ENCODE measurements at regions not wholly inside any gene's neighbourhood (a gene's known extent, or its start where the extent isn't known, plus 50 kb on each side); places are given as distances from the start of the nearest gene placed in this dataset.
A peak's percentile ranks its signal among the peaks of the same experiment; 100 is the strongest.

GRCh38 chr7:16934722-16935340 is 53.0 kb upstream of the AGR3 start:
- no peak overlapping the region; the same call in 1 of the 2 replicates for H3K27ac ChIP-seq (ENCODE audit: low read depth, low read length)
- BruUV-seq (replicated peaks), result no TSS peak
- DNase-seq (ENCODE audit: low read depth, low spot score), result peak; percentile 48

DNA sequence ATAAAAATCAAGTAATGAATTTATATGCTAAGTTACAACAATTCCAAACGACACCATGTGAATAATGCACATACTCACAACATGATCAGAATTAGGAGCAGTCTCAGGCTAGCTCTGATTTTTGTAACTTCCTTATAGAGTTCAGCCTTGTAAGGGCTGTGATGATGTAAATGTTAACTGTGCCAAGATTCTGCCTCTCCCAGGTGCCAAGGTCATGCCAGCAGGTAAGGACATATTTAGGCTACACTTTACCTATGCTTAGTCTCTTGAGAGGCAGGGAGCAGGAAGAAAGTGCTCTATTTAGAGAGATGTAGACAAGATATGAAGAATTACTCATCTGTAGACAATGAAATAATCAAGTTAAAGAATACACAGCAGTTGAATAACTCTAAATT is 53.6 kb upstream of the AGR3 start:
- TF ChIP-seq, protein P1, sequence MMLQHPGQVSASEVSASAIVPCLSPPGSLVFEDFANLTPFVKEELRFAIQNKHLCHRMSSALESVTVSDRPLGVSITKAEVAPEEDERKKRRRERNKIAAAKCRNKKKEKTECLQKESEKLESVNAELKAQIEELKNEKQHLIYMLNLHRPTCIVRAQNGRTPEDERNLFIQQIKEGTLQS (IDR thresholded peaks at IDR 0.05), result no peak
- TF ChIP-seq CEBPB (IDR thresholded peaks at IDR 0.05; ENCODE audit: low read depth), result no peak
- no peak for TF ChIP-seq SRF (IDR thresholded peaks at IDR 0.05; ENCODE audit: low read depth)
- TF ChIP-seq, protein P2, sequence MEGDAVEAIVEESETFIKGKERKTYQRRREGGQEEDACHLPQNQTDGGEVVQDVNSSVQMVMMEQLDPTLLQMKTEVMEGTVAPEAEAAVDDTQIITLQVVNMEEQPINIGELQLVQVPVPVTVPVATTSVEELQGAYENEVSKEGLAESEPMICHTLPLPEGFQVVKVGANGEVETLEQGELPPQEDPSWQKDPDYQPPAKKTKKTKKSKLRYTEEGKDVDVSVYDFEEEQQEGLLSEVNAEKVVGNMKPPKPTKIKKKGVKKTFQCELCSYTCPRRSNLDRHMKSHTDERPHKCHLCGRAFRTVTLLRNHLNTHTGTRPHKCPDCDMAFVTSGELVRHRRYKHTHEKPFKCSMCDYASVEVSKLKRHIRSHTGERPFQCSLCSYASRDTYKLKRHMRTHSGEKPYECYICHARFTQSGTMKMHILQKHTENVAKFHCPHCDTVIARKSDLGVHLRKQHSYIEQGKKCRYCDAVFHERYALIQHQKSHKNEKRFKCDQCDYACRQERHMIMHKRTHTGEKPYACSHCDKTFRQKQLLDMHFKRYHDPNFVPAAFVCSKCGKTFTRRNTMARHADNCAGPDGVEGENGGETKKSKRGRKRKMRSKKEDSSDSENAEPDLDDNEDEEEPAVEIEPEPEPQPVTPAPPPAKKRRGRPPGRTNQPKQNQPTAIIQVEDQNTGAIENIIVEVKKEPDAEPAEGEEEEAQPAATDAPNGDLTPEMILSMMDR (IDR thresholded peaks at IDR 0.05 in 2 of 3, conservative IDR thresholded peaks at IDR 0.05 in 1 of 3; ENCODE audit: borderline replicate concordance in 1 of 3, insufficient read depth in 1 of 3, low read depth in 2 of 3, low read length in 2 of 3), result no peak
- TF ChIP-seq RAD21 (IDR thresholded peaks at IDR 0.05; ENCODE audit: low read depth), result no peak
- no peak for TF ChIP-seq POLR2AphosphoS5 (IDR thresholded peaks at IDR 0.05; ENCODE audit: low read depth, low read length)
- TF ChIP-seq CBX3 (IDR thresholded peaks at IDR 0.05; ENCODE audit: low read depth), result no peak
- TF ChIP-seq ZNF274 (IDR thresholded peaks at IDR 0.05; ENCODE audit: low read depth, low read length), result no peak
- TF ChIP-seq POLR2A (IDR thresholded peaks at IDR 0.05; ENCODE audit: borderline replicate concordance, extremely low read depth, insufficient read depth, insufficient read length), result no peak
- TF ChIP-seq, protein P3, sequence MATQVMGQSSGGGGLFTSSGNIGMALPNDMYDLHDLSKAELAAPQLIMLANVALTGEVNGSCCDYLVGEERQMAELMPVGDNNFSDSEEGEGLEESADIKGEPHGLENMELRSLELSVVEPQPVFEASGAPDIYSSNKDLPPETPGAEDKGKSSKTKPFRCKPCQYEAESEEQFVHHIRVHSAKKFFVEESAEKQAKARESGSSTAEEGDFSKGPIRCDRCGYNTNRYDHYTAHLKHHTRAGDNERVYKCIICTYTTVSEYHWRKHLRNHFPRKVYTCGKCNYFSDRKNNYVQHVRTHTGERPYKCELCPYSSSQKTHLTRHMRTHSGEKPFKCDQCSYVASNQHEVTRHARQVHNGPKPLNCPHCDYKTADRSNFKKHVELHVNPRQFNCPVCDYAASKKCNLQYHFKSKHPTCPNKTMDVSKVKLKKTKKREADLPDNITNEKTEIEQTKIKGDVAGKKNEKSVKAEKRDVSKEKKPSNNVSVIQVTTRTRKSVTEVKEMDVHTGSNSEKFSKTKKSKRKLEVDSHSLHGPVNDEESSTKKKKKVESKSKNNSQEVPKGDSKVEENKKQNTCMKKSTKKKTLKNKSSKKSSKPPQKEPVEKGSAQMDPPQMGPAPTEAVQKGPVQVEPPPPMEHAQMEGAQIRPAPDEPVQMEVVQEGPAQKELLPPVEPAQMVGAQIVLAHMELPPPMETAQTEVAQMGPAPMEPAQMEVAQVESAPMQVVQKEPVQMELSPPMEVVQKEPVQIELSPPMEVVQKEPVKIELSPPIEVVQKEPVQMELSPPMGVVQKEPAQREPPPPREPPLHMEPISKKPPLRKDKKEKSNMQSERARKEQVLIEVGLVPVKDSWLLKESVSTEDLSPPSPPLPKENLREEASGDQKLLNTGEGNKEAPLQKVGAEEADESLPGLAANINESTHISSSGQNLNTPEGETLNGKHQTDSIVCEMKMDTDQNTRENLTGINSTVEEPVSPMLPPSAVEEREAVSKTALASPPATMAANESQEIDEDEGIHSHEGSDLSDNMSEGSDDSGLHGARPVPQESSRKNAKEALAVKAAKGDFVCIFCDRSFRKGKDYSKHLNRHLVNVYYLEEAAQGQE (IDR thresholded peaks at IDR 0.05; ENCODE audit: low read depth), result no peak
- no peak for TF ChIP-seq MAX (IDR thresholded peaks at IDR 0.05)
- no peak for TF ChIP-seq EZH2phosphoT487 (IDR thresholded peaks at IDR 0.05; ENCODE audit: borderline replicate concordance)
- no peak for TF ChIP-seq SP1 (IDR thresholded peaks at IDR 0.05; ENCODE audit: low read depth)
- no peak for TF ChIP-seq ZFX (IDR thresholded peaks at IDR 0.05)
- DNase-seq (ENCODE audit: low read depth, low spot score), result peak; percentile 18
- ChIA-PET CTCF (no interaction called here), POLR2A (no interaction called here), RAD21 (ENCODE audit: low non-redundant PET in 1 of 2, low total read pairs in 2 of 2, uncharacterized antibody in 2 of 2, unreplicated experiment in 2 of 2) (no interaction called here)
- Histone ChIP-seq H3K9me2 (ENCODE audit: insufficient read depth) (no peaks in the 10 kb centered on the region), H3K4me1 (ENCODE audit: control insufficient read depth in 1 of 2, insufficient read depth in 2 of 2, low read length in 2 of 2) (peaks cover 0 to 14% of the 10 kb centered on the region in 2 experiments; a peak in 2 of 4 replicates), H3K9me3 (ENCODE audit: control insufficient read depth in 1 of 2, insufficient read depth in 1 of 2, low read depth in 1 of 2, low read length in 2 of 2) (no peaks in the 10 kb centered on the region), H3K27me3 (ENCODE audit: insufficient read depth, low read length) (no peaks in the 10 kb centered on the region), H3K4me3 (replicated peaks in 1 of 2; ENCODE audit: low read depth in 1 of 2, low read length in 2 of 2) (no peak overlapping the region), H3K9ac (ENCODE audit: low read length) (no peak overlapping the region), H3K36me3 (ENCODE audit: control insufficient read depth in 1 of 2, insufficient read depth in 2 of 2, low read length in 2 of 2) (no peaks in the 10 kb centered on the region), H3K4me2 (ENCODE audit: low read length) (peak overlapping the region; percentile 17; the same call in 1 of the 2 replicates), H3K79me2 (ENCODE audit: insufficient read depth, low read length) (no peaks in the 10 kb centered on the region), H4K20me1 (ENCODE audit: insufficient read depth) (no peaks in the 10 kb centered on the region), H2AFZ (ENCODE audit: low read depth, low read length, poor library complexity, severe bottlenecking) (no peak overlapping the region), H3K27ac (ENCODE audit: low read depth, low read length) (no peak overlapping the region; the same call in 1 of the 2 replicates)
- BruUV-seq (replicated peaks), result no TSS peak
- intact Hi-C loops (cut with micrococcal nuclease), result no loop called here
- no peak for ATAC-seq

More at GRCh38 chr7:16934722-16935340, 53.0 kb upstream of the AGR3 start:
- no peaks in the 10 kb centered on the region for H3K9me3 ChIP-seq (ENCODE audit: control insufficient read depth in 1 of 2, insufficient read depth in 1 of 2, low read depth in 1 of 2, low read length in 2 of 2)
- intact Hi-C loops (cut with micrococcal nuclease), result no loop called here
- ChIA-PET CTCF (no interaction called here), RAD21 (ENCODE audit: low non-redundant PET in 1 of 2, low total read pairs in 2 of 2, uncharacterized antibody in 2 of 2, unreplicated experiment in 2 of 2) (no interaction called here), POLR2A (no interaction called here)
- H3K36me3 ChIP-seq (ENCODE audit: control insufficient read depth in 1 of 2, insufficient read depth in 2 of 2, low read length in 2 of 2), result no peaks in the 10 kb centered on the region
- H3K4me1 ChIP-seq (ENCODE audit: control insufficient read depth in 1 of 2, insufficient read depth in 2 of 2, low read length in 2 of 2), result peaks cover 0 to 14% of the 10 kb centered on the region in 2 experiments; a peak in 2 of 4 replicates
- H3K9me2 ChIP-seq (ENCODE audit: insufficient read depth), result no peaks in the 10 kb centered on the region
- H3K27me3 ChIP-seq (ENCODE audit: insufficient read depth, low read length), result no peaks in the 10 kb centered on the region
- no peaks in the 10 kb centered on the region for H4K20me1 ChIP-seq (ENCODE audit: insufficient read depth)
- ATAC-seq, result peak; percentile 65
- no peak overlapping the region for H3K9ac ChIP-seq (ENCODE audit: low read length)
- peak overlapping the region; percentile 34 for H3K4me2 ChIP-seq (ENCODE audit: low read length)
- H3K79me2 ChIP-seq (ENCODE audit: insufficient read depth, low read length), result no peaks in the 10 kb centered on the region
- H2AFZ ChIP-seq (ENCODE audit: low read depth, low read length, poor library complexity, severe bottlenecking), result no peak overlapping the region
- no peak overlapping the region for H3K4me3 ChIP-seq (replicated peaks in 1 of 2; ENCODE audit: low read depth in 1 of 2, low read length in 2 of 2)
- TF ChIP-seq FOSL1 (IDR thresholded peaks at IDR 0.05; ENCODE audit: low read depth) (peak; percentile 61), ZFX (IDR thresholded peaks at IDR 0.05) (no peak)

Data from HCT116 (cell line).